ENCODE measurements at regions not wholly inside any gene's neighbourhood (a gene's known extent, or its start where the extent isn't known, plus 50 kb on each side); places are given as distances from the start of the nearest gene placed in this dataset.

DNA sequence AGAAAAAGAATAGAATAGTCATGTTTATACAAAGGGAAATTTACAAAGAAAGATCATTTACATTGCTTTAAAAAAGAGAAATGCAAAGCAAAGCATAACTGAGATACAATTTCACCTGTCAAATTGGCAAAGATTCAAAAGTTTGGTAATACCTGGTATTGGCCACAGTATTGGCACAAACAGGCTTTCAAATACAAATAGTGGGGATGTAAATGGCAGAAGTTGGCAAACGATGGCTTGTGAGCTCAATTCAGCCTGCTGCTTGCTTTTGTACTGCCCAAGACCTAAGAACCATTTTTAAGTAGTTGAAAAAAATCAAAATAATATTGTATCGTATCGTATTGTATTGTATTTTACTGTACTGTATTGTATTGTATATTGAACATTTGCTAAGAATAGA, 194.5 kb upstream of the JAG1 start:
- DNase-seq = no peak

GRCh38 chr20:10873026-10873425, 199.2 kb upstream of the JAG1 start:
- DNase-seq = no peak

- no peak for DNase-seq
These were observed 201.9 kb upstream of the JAG1 start for GRCh38 chr20:10875653-10876052.

GRCh38 chr20:10876558-10876957, 202.8 kb upstream of the JAG1 start:
- no peak for DNase-seq

DNA sequence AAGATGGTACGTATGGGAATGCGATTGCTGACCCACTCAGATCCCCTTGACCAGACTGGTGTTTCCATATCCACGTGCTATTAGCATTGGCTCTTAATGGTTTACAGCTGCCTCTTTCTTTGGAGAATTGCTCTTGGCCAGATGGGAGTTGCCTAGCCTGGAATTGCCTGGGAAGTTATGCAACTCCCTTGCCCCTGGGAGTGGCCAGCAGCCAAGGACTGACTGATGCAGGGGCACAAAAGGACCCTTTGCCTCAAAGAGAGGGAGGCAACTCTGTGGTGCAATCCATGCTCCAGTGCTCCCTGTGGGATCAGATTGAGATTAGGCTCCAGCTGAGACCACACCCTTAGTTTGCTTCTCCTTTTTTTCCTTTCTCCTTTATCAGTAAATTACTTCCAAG, 203.5 kb upstream of the JAG1 start:
- DNase-seq = no peak

- no peak for DNase-seq
These were observed 209.4 kb upstream of the JAG1 start for GRCh38 chr20:10883166-10883565.

- DNase-seq = no peak
These were observed 219.5 kb upstream of the JAG1 start for GRCh38 chr20:10893321-10893720.

DNA sequence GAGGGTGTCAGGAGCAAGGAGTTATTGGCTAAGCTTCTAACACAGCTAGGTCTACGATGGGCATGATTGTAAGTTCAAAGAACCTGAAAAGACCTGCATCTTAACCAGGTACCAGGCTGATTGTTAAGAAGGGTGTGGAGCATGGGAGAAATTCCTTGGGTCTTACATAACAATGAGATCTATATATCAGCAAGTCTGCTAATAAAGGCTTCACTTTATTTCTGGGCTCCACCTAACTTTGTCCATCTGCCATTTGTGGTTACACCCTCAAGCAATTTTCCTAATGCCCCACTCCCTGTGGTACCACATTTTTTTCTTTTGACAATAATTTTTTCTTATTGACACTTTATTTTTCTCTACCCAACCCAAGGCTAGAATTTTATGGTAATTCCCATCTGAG, 223.5 kb upstream of the JAG1 start:
- DNase-seq = no peak

- no peak for DNase-seq
These were observed 224.8 kb upstream of the JAG1 start for GRCh38 chr20:10898552-10898951.

GRCh38 chr20:10902174-10902573, 228.4 kb upstream of the JAG1 start:
- DNase-seq = no peak

DNA sequence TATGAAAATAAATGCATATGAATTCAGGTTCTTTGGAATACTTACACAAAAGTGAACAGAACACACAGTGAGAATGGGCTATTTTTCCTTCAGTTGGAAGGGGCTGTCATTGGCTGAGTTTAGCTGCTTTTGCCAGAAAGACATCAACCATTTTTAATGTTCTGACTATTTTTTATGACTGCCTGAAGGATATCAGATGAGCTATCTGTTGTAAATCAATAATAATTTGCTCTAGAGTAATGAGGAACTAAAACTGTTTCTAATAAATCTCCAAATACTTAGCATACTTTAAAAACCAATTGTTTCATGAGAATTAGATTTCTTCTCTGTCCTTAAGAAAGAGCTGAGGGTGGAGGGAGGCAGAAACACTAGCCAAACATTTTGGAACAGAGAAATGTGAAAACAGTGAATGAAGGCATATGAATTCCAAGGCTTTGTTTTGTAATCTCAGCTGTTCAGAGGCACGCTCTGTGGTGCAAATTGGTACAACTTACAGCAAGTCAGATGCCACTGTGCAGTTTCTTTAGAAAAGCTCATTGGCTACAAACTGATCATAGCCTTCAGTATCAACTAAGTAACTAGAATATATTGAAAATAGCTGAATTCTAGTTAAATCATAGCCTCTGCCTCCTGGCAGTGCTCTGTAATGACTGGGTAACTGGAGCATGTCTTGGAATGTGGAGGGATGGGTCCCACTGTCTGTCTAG, 228.9 kb upstream of the JAG1 start:
- DNase-seq = no peak

GRCh38 chr20:10906834-10907233, 233.0 kb upstream of the JAG1 start:
- DNase-seq = no peak

GRCh38 chr20:10909803-10910202, 236.0 kb upstream of the JAG1 start:
- no peak for DNase-seq

GRCh38 chr20:10910535-10911178, 236.9 kb upstream of the JAG1 start:
- no peak for DNase-seq

GRCh38 chr20:10911298-10911697, 237.5 kb upstream of the JAG1 start:
- no peak for DNase-seq

DNA sequence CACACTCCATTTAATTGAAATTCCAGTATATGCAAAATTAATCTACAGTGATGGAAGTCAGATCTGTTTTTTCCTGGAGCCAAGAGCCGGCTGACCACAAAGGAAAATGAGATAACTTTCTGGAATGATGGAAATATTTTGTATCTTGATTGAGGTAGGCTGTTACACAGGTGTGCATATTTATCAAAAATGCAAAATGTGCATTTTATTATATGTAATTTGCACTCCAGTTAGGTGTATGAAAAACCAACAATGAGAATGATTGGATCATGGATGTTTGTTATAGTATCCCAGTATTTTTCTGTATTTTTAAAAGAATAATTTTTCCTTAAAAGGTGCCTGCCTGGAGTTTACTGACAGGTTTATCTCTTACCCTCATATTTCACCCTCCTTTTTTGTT, 242.0 kb upstream of the JAG1 start:
- no peak for DNase-seq

DNA sequence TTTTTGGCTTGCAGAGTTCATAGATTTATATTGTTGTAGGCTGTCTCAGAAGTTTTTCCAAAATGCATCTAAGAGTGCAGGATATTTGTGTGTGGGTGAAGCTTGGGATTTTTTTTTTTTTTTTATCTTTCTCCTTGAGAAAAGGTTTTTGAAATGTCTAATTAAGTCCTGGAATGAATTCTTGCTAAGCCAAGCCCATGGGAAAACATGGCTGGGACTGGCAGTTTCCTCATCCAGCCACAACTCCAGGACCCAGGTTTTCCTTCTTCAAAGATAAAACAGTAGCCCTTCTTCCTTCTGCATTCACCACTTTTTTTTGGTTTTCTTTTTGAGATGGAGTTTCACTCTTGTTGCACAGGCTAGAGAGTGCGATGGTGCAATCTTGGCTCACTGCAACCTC, 242.5 kb upstream of the JAG1 start:
- DNase-seq = no peak

DNA sequence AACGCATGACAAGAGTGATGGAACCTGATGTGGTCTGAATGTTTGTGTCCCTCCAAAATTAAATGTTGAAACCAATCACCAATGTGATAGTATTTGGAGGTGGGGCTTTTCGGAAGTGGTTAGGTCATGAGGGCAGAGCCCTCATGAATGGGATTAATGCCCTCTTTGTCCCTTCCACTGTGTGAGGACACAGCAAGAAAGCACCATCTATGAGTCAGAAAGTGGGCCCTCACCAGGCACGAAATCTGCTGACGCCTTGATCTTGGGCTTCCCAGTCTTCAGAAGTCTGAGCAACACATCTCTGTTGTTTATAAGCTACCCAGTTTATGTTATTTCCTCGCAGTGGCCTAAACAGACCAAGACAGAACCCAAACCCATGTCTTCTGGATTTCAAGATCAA, 244.0 kb upstream of the JAG1 start:
- DNase-seq = no peak

GRCh38 chr20:10919396-10920140, 245.8 kb upstream of the JAG1 start:
- no peak for DNase-seq

DNA sequence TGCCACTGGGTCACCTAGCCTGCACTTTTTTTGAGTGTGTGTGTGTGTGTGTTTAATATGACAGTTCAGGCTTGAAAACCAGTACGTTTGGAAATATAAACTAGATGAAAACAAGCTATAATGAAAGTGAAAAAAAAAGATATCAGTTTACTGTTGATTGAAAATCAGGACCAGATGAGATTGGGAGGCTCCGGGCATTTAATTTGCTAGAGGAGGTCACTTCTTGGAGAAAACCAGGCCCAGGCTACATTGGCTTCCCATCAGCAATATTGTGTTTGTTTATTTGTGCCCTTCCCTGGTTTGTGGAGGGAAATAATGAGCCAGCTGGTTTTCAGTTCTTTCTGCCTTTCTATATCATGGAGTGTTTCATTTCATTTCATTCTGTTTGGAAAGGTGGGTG, 246.6 kb upstream of the JAG1 start:
- DNase-seq = no peak

DNA sequence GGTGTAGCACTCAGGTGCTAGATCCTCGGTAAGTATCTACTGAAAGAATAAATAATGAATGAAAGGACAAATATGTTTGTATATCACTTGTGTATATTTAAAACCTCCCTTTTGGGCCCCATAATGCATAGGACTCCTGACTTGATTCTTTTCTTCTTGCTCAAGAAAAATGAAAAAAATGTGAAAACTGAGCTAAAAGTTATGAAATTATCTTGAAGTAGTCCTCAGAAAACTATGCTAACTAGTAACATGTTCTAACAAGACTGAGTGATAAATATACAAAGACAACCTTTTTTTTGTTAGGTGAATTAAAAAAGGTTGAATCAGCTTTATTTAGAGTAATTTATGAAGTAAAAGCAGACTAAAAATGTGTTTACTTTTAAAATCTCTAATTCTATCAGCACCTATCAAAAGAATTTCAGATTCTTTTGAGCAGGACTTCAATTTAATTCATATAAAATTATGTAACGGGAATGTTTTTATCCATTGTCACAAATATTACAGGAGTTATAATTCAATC, 247.8 kb upstream of the JAG1 start:
- DNase-seq = no peak

- no peak for DNase-seq
These were observed 248.7 kb upstream of the JAG1 start for GRCh38 chr20:10922506-10922905.

- no peak for DNase-seq
These were observed 249.1 kb upstream of the JAG1 start for GRCh38 chr20:10922941-10923340.

DNA sequence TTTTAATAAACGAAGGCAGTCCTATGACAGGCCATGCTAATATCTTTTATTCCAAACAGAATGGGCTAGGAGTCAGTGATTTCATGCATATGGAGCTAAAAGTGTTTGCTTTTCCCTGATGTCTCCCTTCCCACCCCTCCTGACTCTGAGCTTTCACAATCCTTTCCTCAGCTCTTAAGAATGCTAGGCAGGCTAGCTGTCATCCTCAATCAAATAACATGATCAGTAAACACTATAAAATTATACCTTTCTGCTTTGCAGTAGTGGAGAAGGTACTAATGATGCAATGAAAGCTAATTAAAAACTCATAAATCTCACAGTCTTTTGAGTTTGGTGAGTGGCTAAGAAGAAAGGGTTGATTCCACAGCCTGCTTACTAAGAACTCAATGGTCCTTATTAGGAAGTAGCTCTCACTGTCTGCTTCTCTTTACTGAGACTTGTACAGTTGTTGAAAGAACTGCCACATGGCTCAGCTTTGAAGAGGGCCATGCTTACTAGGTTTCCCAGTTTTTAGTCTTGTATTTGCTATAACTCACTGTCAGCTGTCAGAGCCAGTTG, 250.9 kb upstream of the JAG1 start:
- DNase-seq = no peak

Measured in KG1 (cell line).